IPS-18c (cell line): ENCODE measurements at regions not wholly inside any gene's neighbourhood (a gene's known extent, or its start where the extent isn't known, plus 50 kb on each side); places are given as distances from the start of the nearest gene placed in this dataset.

Experiments used
- H3K4me3 ChIP-seq: 2 replicates; pipeline ENCODE4 v1.7.0; 2013; ENCODE audit warnings: low read depth, mild to moderate bottlenecking, low read length, moderate library complexity; ENCODE audit not compliant: insufficient read depth
- H3K9me3 ChIP-seq: one replicate; pipeline ENCODE4 v1.6.1; 2013; ENCODE audit warnings: mild to moderate bottlenecking, low read length, moderate library complexity; ENCODE audit not compliant: control insufficient read depth, insufficient read depth

- Histone ChIP-seq H3K4me3 (no peak overlapping the region), H3K9me3 (no peaks in the 10 kb centered on the region)
Measured at GRCh38 chr18:54521846-54522245, 69.2 kb upstream of the DYNAP start.

- no peak overlapping the region for H3K4me3 ChIP-seq
- H3K9me3 ChIP-seq: no peaks in the 10 kb centered on the region
Measured at GRCh38 chr18:54528942-54529376, 62.1 kb upstream of the DYNAP start.

- 0 out of 2 replicates have a peak overlapping the region, but pooled peaks have one; percentile 15 for H3K4me3 ChIP-seq
- no peaks in the 10 kb centered on the region for H3K9me3 ChIP-seq
Measured at GRCh38 chr18:54529444-54529843, 61.6 kb upstream of the DYNAP start.

- Histone ChIP-seq H3K9me3 (no peaks in the 10 kb centered on the region), H3K4me3 (no peak overlapping the region)
Measured at GRCh38 chr18:54530285-54530684, 60.8 kb upstream of the DYNAP start.

GRCh38 chr18:54531402-54532065 lies 59.5 kb upstream of the DYNAP start:
- Histone ChIP-seq H3K9me3 (no peaks in the 10 kb centered on the region), H3K4me3 (no peak overlapping the region)

GRCh38 chr18:54532222-54532621 lies 58.8 kb upstream of the DYNAP start:
- no peaks in the 10 kb centered on the region for H3K9me3 ChIP-seq

GRCh38 chr18:54532962-54533361 lies 58.1 kb upstream of the DYNAP start:
- Histone ChIP-seq H3K9me3 (peaks cover 5% of the 10 kb centered on the region), H3K4me3 (no peak overlapping the region)

More at GRCh38 chr18:54532222-54532621, 58.8 kb upstream of the DYNAP start:
- no peak overlapping the region for H3K4me3 ChIP-seq
